Forelimb muscle (tissue), 1 donor: ENCODE measurements at regions not wholly inside any gene's neighbourhood (a gene's known extent, or its start where the extent isn't known, plus 50 kb on each side); places are given as distances from the start of the nearest gene placed in this dataset.

Source experiments
- DNase-seq: peaks from one replicate; pipeline ENCODE4 v3.0.0-alpha.2; 2013; ENCODE audit warnings: low read depth

DNA sequence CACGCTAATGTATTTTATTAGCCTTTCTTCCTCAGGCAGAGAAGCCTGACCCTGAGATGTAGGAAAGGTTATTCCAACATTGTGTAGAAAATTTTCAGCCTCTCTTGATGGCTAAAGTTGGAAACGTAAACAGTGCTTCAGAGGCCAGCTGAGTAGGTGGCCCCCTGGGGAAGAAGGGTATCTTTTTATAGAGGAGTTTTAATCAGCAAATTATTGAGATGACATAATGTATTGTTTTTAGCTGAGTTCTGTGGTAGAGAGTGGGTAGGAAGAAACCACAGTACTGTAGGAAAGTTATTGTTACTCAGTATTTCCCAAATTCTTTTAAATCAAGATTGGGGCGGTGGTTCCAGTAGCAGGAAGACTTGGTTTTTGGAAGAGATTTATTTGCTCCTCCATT is 268.8 kb downstream of the DLEU7 start:
- DNase-seq, result no peak

DNA sequence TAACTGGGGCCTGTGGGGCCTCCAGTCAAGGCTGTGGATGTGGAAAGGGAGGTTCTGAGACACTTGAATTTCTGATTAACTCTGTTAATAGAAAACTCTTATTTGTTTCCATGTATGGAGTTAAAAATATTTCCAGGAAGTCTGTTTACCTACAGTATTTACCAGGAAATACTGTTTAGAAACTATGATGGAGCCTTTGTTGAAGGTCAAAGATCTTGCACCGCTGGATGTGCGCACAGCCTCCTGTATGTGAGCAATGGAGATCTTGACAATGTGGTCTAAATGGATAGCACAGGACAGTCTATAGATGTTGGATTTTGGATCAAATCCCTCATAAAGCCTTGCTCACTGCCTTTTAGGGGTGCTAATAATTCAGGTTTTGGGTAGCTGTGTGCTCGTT is 268.4 kb downstream of the DLEU7 start:
- DNase-seq, result no peak

GRCh38 chr13:50576156-50576555 is 267.3 kb downstream of the DLEU7 start:
- DNase-seq, result no peak

- no peak for DNase-seq
Observed at GRCh38 chr13:50577806-50578205, 265.7 kb downstream of the DLEU7 start.

- DNase-seq, result no peak
Observed at GRCh38 chr13:50580684-50581305, 262.7 kb downstream of the DLEU7 start.

DNA sequence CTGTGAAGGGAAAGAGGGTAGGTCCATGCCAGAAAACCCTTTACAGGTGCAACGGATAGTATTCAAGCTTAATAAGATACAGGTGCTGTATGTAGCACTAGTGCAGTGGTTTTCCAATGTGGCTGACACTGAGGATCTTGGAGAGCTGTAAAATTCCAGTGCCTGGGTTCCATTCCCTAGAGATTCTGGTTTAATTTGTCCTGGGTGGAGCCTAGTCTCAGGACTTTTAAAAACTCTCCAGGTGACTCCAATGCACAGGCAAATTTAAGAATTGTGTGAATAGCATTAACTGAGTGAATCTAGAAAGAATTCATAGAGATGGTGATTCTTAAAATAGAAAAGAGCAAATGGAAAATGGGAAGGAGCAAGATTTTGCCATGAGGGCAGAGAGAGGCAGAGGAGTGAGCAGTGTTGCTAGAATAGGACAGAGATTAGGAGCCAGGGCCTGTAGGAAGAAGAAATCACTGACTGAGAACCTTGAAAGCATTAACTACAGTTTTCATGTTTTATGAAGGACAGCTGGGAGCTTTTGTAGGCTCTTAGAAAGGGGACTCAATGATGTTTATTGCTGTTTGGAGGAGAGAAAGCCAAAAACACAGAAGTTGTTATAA is 261.8 kb downstream of the DLEU7 start:
- DNase-seq, result no peak

DNA sequence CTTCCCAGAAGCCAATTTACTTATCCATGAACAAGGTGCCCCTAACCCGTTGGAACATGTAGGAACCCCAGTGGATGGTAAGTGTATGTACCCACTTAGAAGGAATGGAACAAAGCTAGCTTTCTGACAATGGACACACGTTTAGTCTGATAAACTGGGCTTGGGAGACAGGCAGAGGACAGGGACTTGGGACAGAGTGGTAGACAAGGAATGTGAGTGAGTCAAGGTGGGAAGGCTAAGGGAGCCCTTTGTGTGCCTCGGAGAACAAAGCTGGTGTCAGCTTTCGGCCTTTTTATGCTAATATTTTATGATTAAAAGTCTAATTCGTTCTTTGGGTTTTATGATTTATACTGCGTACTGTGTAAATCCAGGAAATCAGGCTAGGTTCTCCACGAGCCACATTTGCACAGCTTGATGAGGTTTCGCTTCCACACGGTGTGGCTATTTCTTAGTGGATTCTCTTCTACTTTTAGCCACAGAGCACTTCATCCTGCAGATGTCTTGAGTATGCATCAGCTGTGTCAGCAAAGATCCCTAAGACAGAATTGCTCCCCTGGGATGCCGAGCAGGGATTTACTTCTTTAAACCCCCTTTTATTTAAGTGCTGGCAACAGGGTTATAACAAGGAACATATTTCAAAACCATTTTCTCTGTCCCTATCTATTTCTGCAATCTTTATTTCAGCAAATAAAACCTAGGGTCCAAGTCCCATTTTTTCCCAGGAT is 258.5 kb downstream of the DLEU7 start:
- no peak for DNase-seq

DNA sequence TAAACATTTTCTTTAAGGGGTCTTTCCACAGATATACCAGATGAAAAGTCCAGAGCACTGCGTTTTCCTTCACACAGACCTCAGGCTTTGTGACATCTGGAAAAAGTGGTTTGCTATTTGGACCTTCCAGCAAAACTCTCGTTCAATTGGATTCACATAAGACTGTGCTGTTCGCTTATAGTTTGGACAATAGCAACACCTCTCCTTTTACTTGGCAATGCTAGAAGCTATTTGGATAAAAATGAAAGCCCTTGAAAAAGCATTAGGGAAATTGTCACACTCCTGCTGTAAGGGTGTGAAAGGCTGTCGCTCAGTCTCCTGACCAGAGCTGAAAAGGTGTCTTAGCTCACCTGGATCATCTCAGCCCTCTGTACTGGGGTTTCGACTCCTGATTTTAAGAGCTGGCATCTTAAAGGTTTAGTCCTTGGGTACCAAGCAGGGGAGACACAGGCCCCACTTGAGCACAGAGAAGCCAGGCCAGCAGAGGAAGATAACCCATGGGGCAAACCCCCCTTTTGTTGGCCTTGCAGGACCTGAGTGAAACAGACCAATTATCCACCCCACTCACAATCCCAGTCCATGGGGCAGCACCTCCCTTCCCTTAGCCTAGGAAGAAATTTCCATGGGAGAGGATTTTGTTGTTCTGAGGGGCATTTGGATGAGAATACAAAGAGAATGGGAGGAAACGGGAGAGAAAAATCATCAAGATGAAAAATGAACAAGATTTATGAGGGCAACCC is 257.6 kb downstream of the DLEU7 start:
- DNase-seq, result no peak

- DNase-seq, result no peak
Observed at GRCh38 chr13:50586414-50587083, 256.9 kb downstream of the DLEU7 start.

DNA sequence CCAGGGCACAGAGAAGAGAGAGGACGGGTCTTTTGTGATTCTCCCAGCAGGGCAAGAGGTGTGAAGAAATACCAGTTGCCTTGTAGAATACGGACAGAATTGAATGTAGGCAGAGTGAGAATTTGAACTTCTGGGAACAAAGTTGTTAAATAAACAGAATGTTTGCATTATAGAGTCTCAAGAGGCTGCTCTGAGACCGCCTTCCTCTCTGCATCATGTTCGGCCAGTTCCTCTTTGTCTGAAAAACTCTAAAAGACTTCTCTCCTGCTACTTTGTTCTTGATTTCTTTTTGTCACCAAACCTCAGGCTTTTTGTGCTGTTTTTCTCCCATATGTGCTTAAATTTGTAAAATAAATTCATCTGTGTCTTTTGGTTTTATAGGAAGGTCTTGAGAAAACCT is 256.4 kb downstream of the DLEU7 start:
- no peak for DNase-seq

- no peak for DNase-seq
Observed at GRCh38 chr13:50587645-50588373, 255.7 kb downstream of the DLEU7 start.

GRCh38 chr13:50588491-50589130 is 254.9 kb downstream of the DLEU7 start:
- DNase-seq, result no peak

DNA sequence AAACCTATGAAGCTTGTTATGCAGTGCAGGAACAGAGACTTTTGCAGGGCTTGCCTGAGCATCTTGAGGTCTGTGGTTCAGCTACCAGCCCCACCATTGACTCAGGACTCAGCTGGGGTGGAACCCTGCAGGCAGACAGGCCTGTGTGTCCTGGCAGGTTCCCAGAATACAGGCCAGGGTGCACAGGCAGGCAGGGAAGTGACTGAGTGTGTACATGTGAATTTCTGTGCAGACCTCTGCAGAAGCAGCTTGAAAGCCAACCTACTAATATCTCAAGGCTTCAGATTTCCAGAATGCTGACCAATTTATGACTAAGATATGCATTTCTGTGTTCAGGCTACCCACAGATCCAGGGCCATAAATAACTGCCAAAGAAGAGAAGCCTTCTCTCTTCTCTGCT is 254.4 kb downstream of the DLEU7 start:
- DNase-seq, result no peak

DNA sequence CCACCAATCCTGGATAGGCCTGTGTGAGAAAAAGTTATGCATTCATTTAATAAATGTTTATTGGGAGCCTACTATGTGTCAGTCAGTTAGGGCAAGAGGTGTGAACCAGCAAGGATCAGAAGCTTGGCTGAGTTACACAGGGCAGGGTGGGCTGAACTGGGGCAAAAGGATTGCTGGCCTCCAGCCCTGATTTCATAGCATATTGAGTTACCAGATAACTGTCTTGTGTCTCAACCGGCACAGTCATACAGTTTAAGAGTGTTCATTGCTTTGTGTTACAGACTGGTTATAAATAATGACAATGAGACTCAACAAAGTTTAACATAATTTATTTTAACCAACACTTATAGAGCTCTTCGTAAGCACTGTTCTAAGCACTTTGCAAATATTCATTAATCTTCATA is 253.8 kb downstream of the DLEU7 start:
- no peak for DNase-seq

GRCh38 chr13:50592412-50593155 is 250.9 kb downstream of the DLEU7 start:
- no peak for DNase-seq

DNA sequence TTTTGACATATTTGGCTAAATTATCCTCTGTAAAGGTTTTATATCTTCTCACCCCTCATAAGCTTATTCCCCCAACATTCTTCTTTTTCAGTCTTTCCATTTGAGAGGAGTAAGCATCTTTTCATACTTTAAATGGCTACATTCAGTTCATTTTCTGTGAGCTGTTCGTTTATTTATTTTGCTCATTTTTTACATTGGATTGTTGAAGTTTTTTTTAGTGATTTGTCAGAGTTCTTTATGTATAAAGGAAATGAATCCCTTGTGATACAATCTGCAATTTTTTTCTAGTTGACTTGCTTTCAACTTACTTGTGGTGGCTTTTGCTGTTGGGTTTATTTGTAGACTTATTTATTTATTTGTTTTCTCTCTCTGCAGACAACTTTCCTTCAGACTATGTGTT is 250.3 kb downstream of the DLEU7 start:
- DNase-seq, result no peak

DNA sequence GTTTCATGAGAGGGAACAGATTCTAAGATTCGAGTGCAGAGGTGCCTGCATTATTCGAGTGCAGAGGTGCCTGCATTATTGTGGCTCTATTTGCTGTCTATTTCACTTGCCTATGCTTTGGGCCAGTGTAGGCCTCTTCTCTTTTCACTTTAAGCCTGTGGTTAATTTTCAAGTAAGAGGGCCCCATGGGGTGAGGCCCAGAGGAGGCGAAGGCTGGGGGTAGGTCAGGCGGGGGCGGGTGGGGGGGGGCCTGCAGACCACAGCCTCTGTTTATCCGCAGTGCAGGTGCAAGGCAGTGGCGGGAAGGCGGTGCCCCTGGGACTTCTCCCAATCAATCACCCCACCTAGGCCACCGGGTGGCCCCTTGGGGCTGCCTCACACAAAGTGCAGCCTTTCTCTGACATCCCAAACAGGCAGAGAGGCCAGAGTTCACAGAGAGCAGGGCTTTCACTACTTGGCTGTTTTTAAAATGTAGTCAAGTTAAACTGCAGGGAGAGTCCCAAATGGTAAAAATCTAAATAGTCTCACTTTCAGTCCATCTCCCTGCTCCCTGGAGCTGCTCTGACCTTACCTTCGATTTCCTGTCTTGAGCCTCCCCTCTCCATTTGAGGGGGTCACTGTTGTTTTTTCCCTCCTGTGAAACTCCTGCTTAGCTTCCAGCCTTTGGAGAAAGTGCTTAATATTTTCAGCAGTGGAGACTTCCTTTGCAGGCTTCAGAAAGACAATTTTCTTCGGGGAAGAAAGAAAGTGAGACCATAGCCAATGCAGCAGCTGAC is 249.0 kb downstream of the DLEU7 start:
- no peak for DNase-seq

DNA sequence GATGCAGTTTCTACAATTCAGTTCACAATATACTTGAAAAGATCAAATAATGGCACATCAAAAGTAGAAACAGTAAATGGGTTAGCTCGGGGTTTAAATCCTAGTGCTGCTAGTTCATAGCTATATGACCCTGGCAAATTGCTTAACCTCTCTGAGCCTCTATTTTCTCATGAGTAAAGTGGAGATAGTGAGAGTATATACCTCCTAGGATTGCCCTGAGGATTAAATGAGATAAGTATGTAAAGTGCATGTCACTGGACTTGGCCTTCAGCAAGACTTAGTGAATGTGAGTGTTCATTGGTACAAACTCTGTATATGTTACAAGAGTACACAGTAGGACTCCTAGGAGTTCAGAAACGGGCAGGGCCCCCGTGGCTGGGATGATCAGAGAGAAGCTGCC is 248.3 kb downstream of the DLEU7 start:
- no peak for DNase-seq

- no peak for DNase-seq
Observed at GRCh38 chr13:50596156-50596555, 247.3 kb downstream of the DLEU7 start.
